ENCODE measurements at regions not wholly inside any gene's neighbourhood (a gene's known extent, or its start where the extent isn't known, plus 50 kb on each side); places are given as distances from the start of the nearest gene placed in this dataset.

- TF ChIP-seq SRF (IDR thresholded peaks at IDR 0.05; ENCODE audit: low read depth, low read length) (no peak), NRF1 (IDR thresholded peaks at IDR 0.05; ENCODE audit: low read depth, low read length) (no peak), CTBP2 (IDR thresholded peaks at IDR 0.05; ENCODE audit: borderline replicate concordance, insufficient read depth, insufficient read length, low read length) (no peak)
Measured at GRCh38 chr9:6128030-6128429, 87.6 kb upstream of the IL33 start (continued).

Measured in H1 (cell line).